IMR-90 (cell line): ENCODE measurements at regions not wholly inside any gene's neighbourhood (a gene's known extent, or its start where the extent isn't known, plus 50 kb on each side); places are given as distances from the start of the nearest gene placed in this dataset.

Experiments
- ATAC-seq: fragments of 200-7000 bp; cut with Tn5 transposase; 2 replicates; pipeline ENCODE4 v1.9.1; 2020; ENCODE audit warnings: low read depth, mild to moderate bottlenecking, moderate library complexity
- BruUV-seq: library from RNA; stranded (reverse); fragments of 400-500 nt; replicated peaks from 2 replicates; lab custom pipeline; 2021; lab: Mats Ljungman, UMichigan
- CTCF ChIA-PET: fragments of 300-600 bp; formaldehyde crosslinking; extraction: SDS; loops from one replicate; lab custom pipeline; 2021; ENCODE audit warnings: antibody characterized with exemption; lab: Yijun Ruan, JAX
- POLR2A ChIA-PET: fragments of 300-600 bp; sonication (Branson Sonifier 250); formaldehyde crosslinking; loops from one replicate; lab custom pipeline; 2022; ENCODE audit warnings: antibody characterized with exemption; ENCODE audit not compliant: unreplicated experiment; lab: Charles Lee
- DNase-seq: peaks from one replicate; pipeline ENCODE4 v3.0.0; 2013
- H2AFZ ChIP-seq: replicated peaks from 2 replicates; pipeline ENCODE3; 2013; ENCODE audit warnings: low read length, mild to moderate bottlenecking; ENCODE audit not compliant: poor library complexity
- H2AK5ac ChIP-seq: 2 replicates; pipeline ENCODE4 v1.6.1; 2013; ENCODE audit warnings: low read depth, low read length, inconsistent platforms
- H2AK9ac ChIP-seq: replicated peaks from 2 replicates; pipeline ENCODE3; 2013; ENCODE audit warnings: mild to moderate bottlenecking, low read depth, low read length, moderate library complexity; ENCODE audit not compliant: poor library complexity
- H2BK120ac ChIP-seq: 2 replicates; pipeline ENCODE4 v1.6.1; 2013; ENCODE audit warnings: low read depth, low read length, inconsistent platforms
- H2BK15ac ChIP-seq: 3 replicates; pipeline ENCODE4 v1.6.1; 2013; ENCODE audit warnings: low read depth, low read length, inconsistent platforms
- H2BK20ac ChIP-seq: 2 replicates; pipeline ENCODE4 v1.6.1; 2013; ENCODE audit warnings: low read depth, mild to moderate bottlenecking, inconsistent platforms, low read length, moderate library complexity
- H2BK5ac ChIP-seq: 2 replicates; pipeline ENCODE4 v1.6.1; 2013; ENCODE audit warnings: mild to moderate bottlenecking, low read depth, low read length, inconsistent platforms; ENCODE audit not compliant: poor library complexity, severe bottlenecking
- H3K14ac ChIP-seq: replicated peaks from 2 replicates; pipeline ENCODE4 v1.6.1; 2013; ENCODE audit warnings: low read depth, low read length, inconsistent platforms
- H3K18ac ChIP-seq: 2 replicates; pipeline ENCODE4 v1.6.1; 2013; ENCODE audit warnings: low read depth, low read length, control low read depth
- H3K23ac ChIP-seq: 2 replicates; pipeline ENCODE4 v1.6.1; 2013; ENCODE audit warnings: low read depth, low read length, inconsistent platforms
- H3K27ac ChIP-seq: 2 replicates; pipeline ENCODE4 v1.5.1; 2013; ENCODE audit warnings: mild to moderate bottlenecking, control low read depth, low read length; ENCODE audit not compliant: insufficient read depth
- H3K27me3 ChIP-seq: 2 replicates; pipeline ENCODE4 v1.6.1; 2013; ENCODE audit warnings: low read length; ENCODE audit not compliant: control insufficient read depth, insufficient read depth
- H3K36me3 ChIP-seq: 2 replicates; pipeline ENCODE4 v1.6.1; 2013; ENCODE audit warnings: low read length, mixed read lengths; ENCODE audit not compliant: control insufficient read depth, insufficient read depth
- H3K4ac ChIP-seq: 2 replicates; pipeline ENCODE4 v1.6.1; 2013; ENCODE audit warnings: low read depth, low read length, inconsistent platforms
- H3K4me1 ChIP-seq: 2 replicates; pipeline ENCODE4 v1.6.1; 2013; ENCODE audit warnings: low read length, mixed read lengths; ENCODE audit not compliant: control insufficient read depth, insufficient read depth
- H3K4me2 ChIP-seq: 2 replicates; pipeline ENCODE4 v1.6.1; 2013; ENCODE audit warnings: low read depth, mild to moderate bottlenecking, control low read depth, low read length, moderate library complexity
- H3K4me3 ChIP-seq: 2 replicates; pipeline ENCODE4 v1.5.1; 2013; ENCODE audit warnings: low read depth, mild to moderate bottlenecking, control low read depth, low read length, moderate library complexity; ENCODE audit not compliant: insufficient read depth
- H3K56ac ChIP-seq: 2 replicates; pipeline ENCODE4 v1.6.1; 2013; ENCODE audit warnings: low read length, inconsistent platforms; ENCODE audit not compliant: insufficient read depth; ENCODE audit errors: extremely low read depth
- H3K79me1 ChIP-seq, 2 experiments: 2 replicates each; pipeline ENCODE4 v1.6.1; 2013; ENCODE audit warnings: low read length in 2 of 2, inconsistent platforms in 1 of 2, low read depth in 1 of 2
- H3K9ac ChIP-seq: 2 replicates; pipeline ENCODE4 v1.6.1; 2013; ENCODE audit warnings: low read depth, low read length, control low read depth
- H3K9me1 ChIP-seq: 2 replicates; pipeline ENCODE4 v1.6.1; 2013; ENCODE audit warnings: low read length, inconsistent platforms; ENCODE audit not compliant: insufficient read depth
- H3K9me3 ChIP-seq: 2 replicates; pipeline ENCODE4 v1.6.1; 2013; ENCODE audit warnings: low read length; ENCODE audit not compliant: control insufficient read depth, insufficient read depth
- H4K20me1 ChIP-seq: 2 replicates; pipeline ENCODE4 v1.6.1; 2013; ENCODE audit warnings: low read length, inconsistent platforms; ENCODE audit not compliant: insufficient read depth
- H4K5ac ChIP-seq: 2 replicates; pipeline ENCODE4 v1.6.1; 2013; ENCODE audit warnings: mild to moderate bottlenecking, low read depth, low read length, control low read depth
- H4K8ac ChIP-seq, 2 experiments: 2 replicates each; pipeline ENCODE4 v1.6.1; 2013; ENCODE audit warnings: low read depth in 2 of 2, low read length in 2 of 2, control low read depth in 1 of 2, inconsistent platforms in 1 of 2
- H4K91ac ChIP-seq: 2 replicates; pipeline ENCODE4 v1.6.1; 2013; ENCODE audit warnings: low read depth, low read length, inconsistent platforms; ENCODE audit not compliant: insufficient read depth
- BHLHE40 ChIP-seq: fragments of 150-350 bp; IDR thresholded peaks from 2 replicates; pipeline ENCODE4 v1.6.1; 2016; ENCODE audit warnings: mild to moderate bottlenecking, low read depth, low read length
- CEBPB ChIP-seq: IDR thresholded peaks from 2 replicates; pipeline ENCODE4 v1.6.1; 2012; ENCODE audit warnings: low read depth, low read length, improper control_type of control experiment
- CHD1 ChIP-seq: IDR thresholded peaks from 2 replicates; pipeline ENCODE4 v1.6.1; 2012; ENCODE audit warnings: low read depth, low read length, improper control_type of control experiment
- FOS ChIP-seq: fragments of 150-350 bp; IDR thresholded peaks from 2 replicates; pipeline ENCODE4 v1.6.1; 2016; ENCODE audit warnings: low read depth, low read length
- MAFK ChIP-seq: IDR thresholded peaks from 2 replicates; pipeline ENCODE4 v1.6.1; 2012; ENCODE audit warnings: low read depth, low read length, improper control_type of control experiment
- MAZ ChIP-seq: IDR thresholded peaks from 2 replicates; pipeline ENCODE4 v1.6.1; 2012; ENCODE audit warnings: low read depth, mild to moderate bottlenecking, low read length, improper control_type of control experiment, moderate library complexity, borderline replicate concordance
- MXI1 ChIP-seq: IDR thresholded peaks from 2 replicates; pipeline ENCODE4 v1.6.1; 2012; ENCODE audit warnings: low read depth, mild to moderate bottlenecking, low read length, moderate library complexity, borderline replicate concordance
- NFE2L2 ChIP-seq: fragments of 150-350 bp; IDR thresholded peaks from 2 replicates; pipeline ENCODE4 v1.6.1; 2016; ENCODE audit warnings: low read depth, mild to moderate bottlenecking, low read length
- POLR2A ChIP-seq: IDR thresholded peaks from 2 replicates; pipeline ENCODE4 v1.6.1; 2012; ENCODE audit warnings: mild to moderate bottlenecking, low read depth, low read length
- RAD21 ChIP-seq: IDR thresholded peaks from 2 replicates; pipeline ENCODE4 v1.6.1; 2012; ENCODE audit warnings: low read length, improper control_type of control experiment
- RCOR1 ChIP-seq: IDR thresholded peaks from 2 replicates; pipeline ENCODE4 v1.6.1; 2012; ENCODE audit warnings: mild to moderate bottlenecking, low read length, improper control_type of control experiment; ENCODE audit not compliant: insufficient replicate concordance
- RFX5 ChIP-seq: IDR thresholded peaks from 2 replicates; pipeline ENCODE4 v1.8.0; 2012; ENCODE audit warnings: low read depth, mild to moderate bottlenecking, low read length, moderate library complexity
- SMC3 ChIP-seq: fragments of 150-350 bp; IDR thresholded peaks from 2 replicates; pipeline ENCODE4 v1.6.1; 2016; ENCODE audit warnings: low read depth, mild to moderate bottlenecking, antibody characterized with exemption, low read length, moderate library complexity
- WGBS, 2 experiments: methylation state at CpG; one replicate each; pipeline versions ENCODE4 v1.1.5 to v1.1.7; 2013; ENCODE audit warnings: missing lambda C conversion rate in 2 of 2; ENCODE audit not compliant: insufficient read length in 1 of 2; ENCODE audit errors: extremely low coverage in 2 of 2; 5-methylcytosine and 5-hydroxymethylcytosine counted together
- dilution Hi-C: fragments of 300-500 bp; cut with HindIII; formaldehyde crosslinking; loops from one replicate; pipeline ENCODE4 v1.14.3; 2018; ENCODE audit warnings: low sequenced_read_pairs; ENCODE audit not compliant: unreplicated experiment
- in situ Hi-C: fragments of 300-500 bp; cut with MboI; formaldehyde crosslinking; loops from 3 replicates; pipeline ENCODE4 v1.14.3; 2019; ENCODE audit warnings: low sequenced_read_pairs, inconsistent platforms, mixed read lengths
- intact Hi-C: fragments of 100-400 bp; cut with micrococcal nuclease; formaldehyde crosslinking; loops from 2 replicates; pipeline ENCODE4 v1.10.0; 2022
- TF ChIP-seq, protein P1 (sequence below): fragments of 150-350 bp; IDR thresholded peaks from 2 replicates; pipeline ENCODE4 v1.6.1; 2016; ENCODE audit warnings: low read depth, mild to moderate bottlenecking, low read length, moderate library complexity, borderline replicate concordance
- TF ChIP-seq, protein P2 (sequence below): fragments of 150-350 bp; IDR thresholded peaks from 2 replicates; pipeline ENCODE4 v1.6.1; 2017; ENCODE audit warnings: mild to moderate bottlenecking, antibody characterized with exemption, low read length, low read depth
- TF ChIP-seq, protein P3 (sequence below): conservative IDR thresholded peaks from 2 replicates; pipeline ENCODE4 v1.5.1; 2012; ENCODE audit warnings: mild to moderate bottlenecking, low read depth, low read length, improper control_type of control experiment

DNA sequence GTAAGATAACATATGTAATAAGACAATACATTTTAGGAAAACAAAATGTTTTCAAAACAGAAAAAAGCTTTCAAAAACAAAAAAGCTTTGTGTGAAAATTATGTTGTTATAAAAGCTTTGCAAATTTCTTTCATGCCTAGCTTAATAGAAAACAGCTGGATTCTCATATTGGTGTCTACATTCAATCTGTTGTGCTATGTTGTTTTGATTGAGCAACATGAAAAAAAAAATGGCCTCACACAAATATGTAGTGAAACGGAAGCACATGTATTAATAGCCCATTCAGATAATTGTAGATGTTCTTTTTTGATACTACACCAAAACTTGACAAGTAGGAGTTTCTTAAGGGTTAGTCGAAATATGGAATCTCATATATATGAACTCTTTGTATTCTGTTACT is 197.5 kb downstream of the ZEB2 start:
- H2BK5ac ChIP-seq: no peak overlapping the region
- BruUV-seq: no TSS peak
- H4K20me1 ChIP-seq: no peaks in the 10 kb centered on the region
- in situ Hi-C loops (no loop called here), intact Hi-C loops (no loop called here), dilution Hi-C loops (no loop called here)
- ATAC-seq (no peak), DNase-seq (no peak)
- H3K27me3 ChIP-seq: no peaks in the 10 kb centered on the region
- ChIA-PET CTCF (interaction anchor here (1.2 kb wide), 1 partner anchor 9 kb away, joined by 5 read pairs; no protein-coding TSS in a partner anchor), POLR2A (no interaction called here)
- no peak overlapping the region for H4K8ac ChIP-seq
- no peak overlapping the region for H2AFZ ChIP-seq
- H3K9me3 ChIP-seq: no peaks in the 10 kb centered on the region
- no peak overlapping the region for H4K5ac ChIP-seq
- no peaks in the 10 kb centered on the region for H3K36me3 ChIP-seq
- no peak overlapping the region for H3K4ac ChIP-seq
- H3K27ac ChIP-seq: no peak overlapping the region
- no peak overlapping the region for H3K23ac ChIP-seq
- no peak overlapping the region for H2BK120ac ChIP-seq
- H3K4me2 ChIP-seq: no peak overlapping the region
- H2AK5ac ChIP-seq: no peak overlapping the region
- no peaks in the 10 kb centered on the region for H3K4me1 ChIP-seq
- H4K91ac ChIP-seq: no peak overlapping the region
- TF ChIP-seq RFX5 (no peak), MXI1 (no peak), CEBPB (no peak), NFE2L2 (no peak), SMC3 (no peak), MAFK (no peak), BHLHE40 (no peak), FOS (no peak), MAZ (no peak), RCOR1 (no peak), POLR2A (no peak), CHD1 (no peak), RAD21 (no peak)
- TF ChIP-seq, protein P1, sequence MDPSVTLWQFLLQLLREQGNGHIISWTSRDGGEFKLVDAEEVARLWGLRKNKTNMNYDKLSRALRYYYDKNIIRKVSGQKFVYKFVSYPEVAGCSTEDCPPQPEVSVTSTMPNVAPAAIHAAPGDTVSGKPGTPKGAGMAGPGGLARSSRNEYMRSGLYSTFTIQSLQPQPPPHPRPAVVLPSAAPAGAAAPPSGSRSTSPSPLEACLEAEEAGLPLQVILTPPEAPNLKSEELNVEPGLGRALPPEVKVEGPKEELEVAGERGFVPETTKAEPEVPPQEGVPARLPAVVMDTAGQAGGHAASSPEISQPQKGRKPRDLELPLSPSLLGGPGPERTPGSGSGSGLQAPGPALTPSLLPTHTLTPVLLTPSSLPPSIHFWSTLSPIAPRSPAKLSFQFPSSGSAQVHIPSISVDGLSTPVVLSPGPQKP: no peak
- TF ChIP-seq, protein P2, sequence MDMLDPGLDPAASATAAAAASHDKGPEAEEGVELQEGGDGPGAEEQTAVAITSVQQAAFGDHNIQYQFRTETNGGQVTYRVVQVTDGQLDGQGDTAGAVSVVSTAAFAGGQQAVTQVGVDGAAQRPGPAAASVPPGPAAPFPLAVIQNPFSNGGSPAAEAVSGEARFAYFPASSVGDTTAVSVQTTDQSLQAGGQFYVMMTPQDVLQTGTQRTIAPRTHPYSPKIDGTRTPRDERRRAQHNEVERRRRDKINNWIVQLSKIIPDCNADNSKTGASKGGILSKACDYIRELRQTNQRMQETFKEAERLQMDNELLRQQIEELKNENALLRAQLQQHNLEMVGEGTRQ: no peak
- TF ChIP-seq, protein P3, sequence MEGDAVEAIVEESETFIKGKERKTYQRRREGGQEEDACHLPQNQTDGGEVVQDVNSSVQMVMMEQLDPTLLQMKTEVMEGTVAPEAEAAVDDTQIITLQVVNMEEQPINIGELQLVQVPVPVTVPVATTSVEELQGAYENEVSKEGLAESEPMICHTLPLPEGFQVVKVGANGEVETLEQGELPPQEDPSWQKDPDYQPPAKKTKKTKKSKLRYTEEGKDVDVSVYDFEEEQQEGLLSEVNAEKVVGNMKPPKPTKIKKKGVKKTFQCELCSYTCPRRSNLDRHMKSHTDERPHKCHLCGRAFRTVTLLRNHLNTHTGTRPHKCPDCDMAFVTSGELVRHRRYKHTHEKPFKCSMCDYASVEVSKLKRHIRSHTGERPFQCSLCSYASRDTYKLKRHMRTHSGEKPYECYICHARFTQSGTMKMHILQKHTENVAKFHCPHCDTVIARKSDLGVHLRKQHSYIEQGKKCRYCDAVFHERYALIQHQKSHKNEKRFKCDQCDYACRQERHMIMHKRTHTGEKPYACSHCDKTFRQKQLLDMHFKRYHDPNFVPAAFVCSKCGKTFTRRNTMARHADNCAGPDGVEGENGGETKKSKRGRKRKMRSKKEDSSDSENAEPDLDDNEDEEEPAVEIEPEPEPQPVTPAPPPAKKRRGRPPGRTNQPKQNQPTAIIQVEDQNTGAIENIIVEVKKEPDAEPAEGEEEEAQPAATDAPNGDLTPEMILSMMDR: no peak
- H2AK9ac ChIP-seq: no peak overlapping the region
- no peak overlapping the region for H3K4me3 ChIP-seq
- no peak overlapping the region for H3K56ac ChIP-seq
- no peak overlapping the region for H3K18ac ChIP-seq
- no peak overlapping the region for H2BK20ac ChIP-seq
- no CpG with 5 or more reads among the region's 2 CpGs for WGBS, 2 experiments
- no peak overlapping the region for H2BK15ac ChIP-seq
- peaks cover 12 to 17% of the 10 kb centered on the region in 2 experiments; a peak in 2 of 4 replicates for H3K79me1 ChIP-seq
- H3K9me1 ChIP-seq: no peaks in the 10 kb centered on the region
- no peak overlapping the region for H3K14ac ChIP-seq
- no peak overlapping the region for H3K9ac ChIP-seq
